GM12874 (cell line): ENCODE measurements at regions not wholly inside any gene's neighbourhood (a gene's known extent, or its start where the extent isn't known, plus 50 kb on each side); places are given as distances from the start of the nearest gene placed in this dataset.

Source experiments
- TF ChIP-seq, protein P1 (sequence below): IDR thresholded peaks from 2 replicates; pipeline ENCODE4 v1.5.1; 2011; ENCODE audit warnings: low read depth, mild to moderate bottlenecking, control low read depth, low read length, moderate library complexity; ENCODE audit not compliant: insufficient read depth

GRCh38 chr6:23752414-23752813 is 373.6 kb upstream of the NRSN1 start:
- TF ChIP-seq, protein P1, sequence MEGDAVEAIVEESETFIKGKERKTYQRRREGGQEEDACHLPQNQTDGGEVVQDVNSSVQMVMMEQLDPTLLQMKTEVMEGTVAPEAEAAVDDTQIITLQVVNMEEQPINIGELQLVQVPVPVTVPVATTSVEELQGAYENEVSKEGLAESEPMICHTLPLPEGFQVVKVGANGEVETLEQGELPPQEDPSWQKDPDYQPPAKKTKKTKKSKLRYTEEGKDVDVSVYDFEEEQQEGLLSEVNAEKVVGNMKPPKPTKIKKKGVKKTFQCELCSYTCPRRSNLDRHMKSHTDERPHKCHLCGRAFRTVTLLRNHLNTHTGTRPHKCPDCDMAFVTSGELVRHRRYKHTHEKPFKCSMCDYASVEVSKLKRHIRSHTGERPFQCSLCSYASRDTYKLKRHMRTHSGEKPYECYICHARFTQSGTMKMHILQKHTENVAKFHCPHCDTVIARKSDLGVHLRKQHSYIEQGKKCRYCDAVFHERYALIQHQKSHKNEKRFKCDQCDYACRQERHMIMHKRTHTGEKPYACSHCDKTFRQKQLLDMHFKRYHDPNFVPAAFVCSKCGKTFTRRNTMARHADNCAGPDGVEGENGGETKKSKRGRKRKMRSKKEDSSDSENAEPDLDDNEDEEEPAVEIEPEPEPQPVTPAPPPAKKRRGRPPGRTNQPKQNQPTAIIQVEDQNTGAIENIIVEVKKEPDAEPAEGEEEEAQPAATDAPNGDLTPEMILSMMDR: no peak

DNA sequence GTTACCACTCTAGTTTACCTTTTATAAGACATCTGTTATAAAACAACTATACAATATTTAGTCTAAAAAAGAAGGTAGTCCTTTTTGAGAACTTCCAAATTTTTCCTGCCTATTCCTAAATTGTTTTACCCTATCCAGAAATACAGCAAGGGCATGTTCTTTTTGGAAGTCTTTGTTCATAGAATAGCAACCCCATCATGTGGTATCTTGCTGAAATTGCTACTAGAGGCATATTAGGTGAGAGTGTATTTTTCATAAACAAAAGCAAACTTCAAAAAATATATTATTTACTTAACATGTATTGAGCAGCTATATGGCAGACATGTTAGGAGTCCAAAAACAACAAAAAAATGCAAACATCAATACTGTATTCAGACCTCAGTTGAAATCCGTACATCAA is 371.8 kb upstream of the NRSN1 start:
- TF ChIP-seq, protein P1: no peak

DNA sequence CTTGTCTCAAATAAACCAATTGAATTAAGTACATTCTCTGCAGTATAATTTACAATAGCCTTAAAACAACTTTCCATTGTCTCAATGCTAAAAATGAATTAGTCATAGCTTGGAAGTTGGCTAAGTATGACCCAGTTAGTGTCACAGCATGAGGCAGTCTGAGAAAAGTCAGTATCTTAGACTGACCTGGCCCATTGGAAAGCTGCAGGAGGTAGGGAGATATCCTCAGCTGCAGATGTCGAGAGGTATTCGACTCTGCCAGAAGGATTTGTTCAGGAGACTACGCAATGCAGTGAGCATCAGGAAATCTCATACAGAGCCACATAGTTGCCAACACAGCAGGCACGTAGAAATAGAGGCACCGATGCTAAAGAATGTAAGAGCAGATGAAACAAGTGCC is 350.9 kb upstream of the NRSN1 start:
- TF ChIP-seq, protein P1: no peak

GRCh38 chr6:23783901-23784300 is 342.1 kb upstream of the NRSN1 start:
- TF ChIP-seq, protein P1: no peak

DNA sequence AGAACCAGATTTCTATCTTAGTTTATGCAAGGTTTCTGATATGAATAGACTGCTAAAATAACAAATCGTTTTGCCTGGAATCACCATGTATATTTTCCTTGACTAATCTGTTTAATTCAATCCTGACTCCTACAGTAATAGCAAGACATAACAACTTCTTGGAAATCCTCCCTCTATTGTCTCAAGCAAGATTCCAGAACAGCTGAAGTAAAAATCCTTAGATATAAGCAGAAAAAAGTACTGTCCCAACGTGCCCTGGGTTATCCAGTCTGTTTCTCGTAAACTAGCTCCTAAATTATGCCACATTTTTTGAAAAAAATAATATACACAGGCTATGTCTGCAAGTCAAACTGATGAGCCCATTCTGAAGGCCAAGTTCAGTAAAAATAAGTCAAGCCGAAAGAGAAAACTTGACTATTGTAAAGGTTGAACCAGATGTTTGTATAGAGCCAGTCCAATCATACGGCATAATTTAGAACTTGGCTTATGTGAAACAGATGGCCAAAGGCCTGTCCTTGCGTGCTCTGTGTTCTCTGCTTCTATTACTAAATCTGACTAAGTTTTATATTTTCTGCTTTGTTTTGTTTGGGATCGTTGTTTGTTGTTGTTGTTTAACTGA is 341.6 kb upstream of the NRSN1 start:
- TF ChIP-seq, protein P1: no peak

- TF ChIP-seq, protein P1: no peak
These were observed 335.3 kb upstream of the NRSN1 start for GRCh38 chr6:23790756-23791155.

GRCh38 chr6:23797041-23797440 is 329.0 kb upstream of the NRSN1 start:
- TF ChIP-seq, protein P1: no peak
